ENCODE measurements at regions not wholly inside any gene's neighbourhood (a gene's known extent, or its start where the extent isn't known, plus 50 kb on each side); places are given as distances from the start of the nearest gene placed in this dataset.
"Not testable (repeated sequence)": the region's sequence is repeated elsewhere in the genome, so short reads cannot be mapped to it uniquely, and the experiment has no call there.

DNA sequence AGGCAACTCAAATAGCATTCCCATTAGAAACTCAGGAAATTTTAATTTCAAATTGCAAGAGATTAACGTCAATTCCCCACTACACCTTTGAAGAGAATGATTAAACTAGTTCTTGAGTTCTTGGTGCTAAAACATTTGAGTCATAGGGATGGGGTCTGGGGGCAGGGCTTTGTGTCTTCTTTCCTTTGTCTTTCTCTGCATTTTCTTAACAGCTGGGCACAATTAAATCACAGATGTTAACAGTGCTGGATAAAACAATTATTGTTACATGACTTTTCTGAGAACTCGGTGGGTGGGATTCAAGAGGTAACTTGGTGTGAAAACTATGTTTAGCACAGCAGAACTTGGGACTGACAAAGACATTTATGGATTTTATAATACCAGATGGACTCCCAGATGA is 351.9 kb upstream of the TNC start:
- TF ChIP-seq, protein P1, sequence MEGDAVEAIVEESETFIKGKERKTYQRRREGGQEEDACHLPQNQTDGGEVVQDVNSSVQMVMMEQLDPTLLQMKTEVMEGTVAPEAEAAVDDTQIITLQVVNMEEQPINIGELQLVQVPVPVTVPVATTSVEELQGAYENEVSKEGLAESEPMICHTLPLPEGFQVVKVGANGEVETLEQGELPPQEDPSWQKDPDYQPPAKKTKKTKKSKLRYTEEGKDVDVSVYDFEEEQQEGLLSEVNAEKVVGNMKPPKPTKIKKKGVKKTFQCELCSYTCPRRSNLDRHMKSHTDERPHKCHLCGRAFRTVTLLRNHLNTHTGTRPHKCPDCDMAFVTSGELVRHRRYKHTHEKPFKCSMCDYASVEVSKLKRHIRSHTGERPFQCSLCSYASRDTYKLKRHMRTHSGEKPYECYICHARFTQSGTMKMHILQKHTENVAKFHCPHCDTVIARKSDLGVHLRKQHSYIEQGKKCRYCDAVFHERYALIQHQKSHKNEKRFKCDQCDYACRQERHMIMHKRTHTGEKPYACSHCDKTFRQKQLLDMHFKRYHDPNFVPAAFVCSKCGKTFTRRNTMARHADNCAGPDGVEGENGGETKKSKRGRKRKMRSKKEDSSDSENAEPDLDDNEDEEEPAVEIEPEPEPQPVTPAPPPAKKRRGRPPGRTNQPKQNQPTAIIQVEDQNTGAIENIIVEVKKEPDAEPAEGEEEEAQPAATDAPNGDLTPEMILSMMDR (conservative IDR thresholded peaks at IDR 0.05; ENCODE audit: low read depth, low read length): no peak
- DNase-seq (ENCODE audit: low read depth): no peak
- no peak overlapping the region for H3K4me3 ChIP-seq (ENCODE audit: low read length)

DNA sequence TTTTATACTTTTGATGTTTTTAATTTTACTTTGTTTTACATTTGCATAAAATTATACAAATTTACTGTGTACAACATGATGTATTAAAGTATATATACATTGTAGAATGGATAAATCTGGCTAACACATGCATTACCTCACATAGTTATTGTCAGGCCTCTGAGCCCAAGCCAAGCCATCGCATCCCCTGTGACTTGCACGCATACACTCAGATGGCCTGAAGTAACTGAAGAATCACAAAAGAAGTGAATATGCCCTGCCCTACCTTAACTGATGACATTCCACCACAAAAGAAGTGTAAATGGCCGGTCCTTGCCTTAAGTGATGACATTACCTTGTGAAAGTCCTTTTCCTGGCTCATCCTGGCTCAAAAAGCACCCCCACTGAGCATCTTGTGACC is 355.1 kb upstream of the TNC start:
- not testable (repeated sequence) for H3K4me3 ChIP-seq (ENCODE audit: low read length); DNase-seq (ENCODE audit: low read depth)

DNA sequence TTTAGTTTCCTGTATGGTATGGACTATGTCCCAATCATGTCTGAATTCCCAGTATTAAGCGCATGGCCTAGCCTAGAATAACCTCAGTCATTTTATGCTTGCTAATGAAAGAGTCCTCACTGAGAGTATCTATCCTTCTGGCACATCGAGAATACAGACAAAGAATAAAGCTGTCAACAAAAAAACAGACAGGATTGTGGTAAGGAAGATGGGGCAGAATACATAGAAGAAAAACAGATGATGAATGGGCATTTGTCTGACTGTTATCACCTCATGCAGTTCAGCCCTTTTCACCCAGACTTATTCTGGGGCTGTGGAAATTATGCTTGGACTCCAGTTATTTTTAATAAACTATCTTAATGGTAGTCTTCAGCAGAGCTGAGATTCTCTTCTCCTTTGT is 363.8 kb upstream of the TNC start:
- no peak overlapping the region for H3K4me3 ChIP-seq (ENCODE audit: low read length)
- TF ChIP-seq, protein P1 (conservative IDR thresholded peaks at IDR 0.05; ENCODE audit: low read depth, low read length): no peak
- no peak for DNase-seq (ENCODE audit: low read depth)

DNA sequence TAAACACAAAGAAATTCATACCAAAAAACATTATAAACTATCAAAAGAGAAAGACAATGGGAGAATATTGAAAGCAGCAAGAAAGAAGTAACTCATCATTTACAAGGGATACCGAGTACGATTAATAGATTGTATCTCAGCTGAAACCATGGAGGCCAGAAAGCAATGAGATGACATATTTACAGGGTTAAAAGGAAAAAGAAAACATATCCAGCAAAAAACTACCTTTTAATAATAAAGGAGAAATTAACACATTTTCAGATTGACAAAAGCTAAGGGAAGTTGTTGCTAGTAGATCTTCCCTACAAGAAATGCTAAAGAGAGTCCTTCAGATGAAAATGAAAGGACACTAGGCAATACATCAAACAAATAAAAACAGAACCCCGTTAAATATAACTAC is 364.8 kb upstream of the TNC start:
- no peak for DNase-seq (ENCODE audit: low read depth)
- TF ChIP-seq, protein P1 (conservative IDR thresholded peaks at IDR 0.05; ENCODE audit: low read depth, low read length): no peak
- H3K4me3 ChIP-seq (ENCODE audit: low read length): no peak overlapping the region

DNA sequence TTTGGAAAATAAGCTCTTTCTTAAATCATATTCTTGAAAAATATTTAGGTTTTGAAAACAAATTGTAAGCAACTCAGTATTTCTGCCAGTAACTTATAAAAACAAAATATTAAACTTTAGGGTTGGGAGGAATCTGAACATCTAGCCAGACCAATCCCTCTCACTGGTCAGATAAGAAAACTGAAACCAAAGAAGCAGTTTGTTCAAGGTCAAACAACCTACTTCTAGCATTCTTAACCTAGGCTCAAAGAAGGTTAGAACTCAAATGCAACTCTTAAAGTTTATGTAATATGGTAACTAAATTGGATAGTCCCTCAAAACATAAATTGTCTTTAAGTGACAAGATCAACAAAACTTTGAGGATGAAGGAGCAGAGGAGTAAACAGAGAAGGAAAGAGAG is 374.9 kb upstream of the TNC start:
- DNase-seq (ENCODE audit: low read depth): no peak
- no peak overlapping the region for H3K4me3 ChIP-seq (ENCODE audit: low read length)
- TF ChIP-seq, protein P1 (conservative IDR thresholded peaks at IDR 0.05; ENCODE audit: low read depth, low read length): no peak

DNA sequence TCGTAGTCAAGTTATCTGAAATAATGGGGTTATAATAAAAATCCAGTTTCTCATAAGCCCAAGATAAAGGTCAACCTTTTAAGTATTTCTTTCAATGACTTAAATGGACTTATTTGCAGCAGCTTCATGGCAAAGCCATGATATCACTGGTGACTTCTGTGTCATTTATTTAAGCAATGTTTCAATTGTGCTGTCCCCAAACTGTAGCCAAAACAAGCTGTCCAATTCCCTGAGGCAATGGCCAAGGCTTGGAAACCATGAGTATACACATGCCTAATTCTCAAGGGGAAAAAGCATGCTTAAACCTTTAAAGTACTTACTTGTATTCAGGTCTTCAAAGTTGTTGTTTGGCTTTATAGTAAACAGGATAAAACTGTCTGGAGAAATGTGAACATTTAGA is 376.4 kb upstream of the TNC start:
- no peak for DNase-seq (ENCODE audit: low read depth)
- TF ChIP-seq, protein P1 (conservative IDR thresholded peaks at IDR 0.05; ENCODE audit: low read depth, low read length): no peak
- H3K4me3 ChIP-seq (ENCODE audit: low read length): no peak overlapping the region

DNA sequence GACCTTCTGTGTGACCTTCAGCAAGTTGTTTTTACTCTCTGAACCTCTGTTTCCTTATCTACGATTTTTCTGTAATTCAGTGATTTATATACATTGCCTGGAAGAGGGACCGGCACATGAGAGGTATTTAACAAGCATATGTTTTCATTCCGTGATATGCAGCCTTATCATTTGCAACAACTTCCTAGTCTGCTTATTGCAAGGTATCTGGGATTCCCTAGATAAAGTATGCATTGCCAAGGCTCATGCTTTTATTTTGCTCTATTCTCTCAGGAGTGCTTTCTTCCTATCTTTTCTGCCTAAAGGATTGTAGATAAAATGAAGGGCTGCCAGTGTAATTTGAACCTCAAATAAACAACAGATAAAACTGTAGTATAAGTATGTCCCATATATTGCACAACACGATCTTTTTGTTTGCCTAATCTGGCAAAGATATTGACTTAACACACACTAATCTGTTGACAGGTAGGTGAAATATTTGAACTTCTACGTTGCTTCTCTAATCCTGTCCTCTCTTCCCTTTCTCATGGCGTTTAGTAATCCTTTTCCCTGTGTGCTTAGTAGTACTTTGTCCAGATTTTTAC is 377.2 kb upstream of the TNC start:
- H3K4me3 ChIP-seq (ENCODE audit: low read length): no peak overlapping the region
- TF ChIP-seq, protein P1 (conservative IDR thresholded peaks at IDR 0.05; ENCODE audit: low read depth, low read length): no peak
- no peak for DNase-seq (ENCODE audit: low read depth)

DNA sequence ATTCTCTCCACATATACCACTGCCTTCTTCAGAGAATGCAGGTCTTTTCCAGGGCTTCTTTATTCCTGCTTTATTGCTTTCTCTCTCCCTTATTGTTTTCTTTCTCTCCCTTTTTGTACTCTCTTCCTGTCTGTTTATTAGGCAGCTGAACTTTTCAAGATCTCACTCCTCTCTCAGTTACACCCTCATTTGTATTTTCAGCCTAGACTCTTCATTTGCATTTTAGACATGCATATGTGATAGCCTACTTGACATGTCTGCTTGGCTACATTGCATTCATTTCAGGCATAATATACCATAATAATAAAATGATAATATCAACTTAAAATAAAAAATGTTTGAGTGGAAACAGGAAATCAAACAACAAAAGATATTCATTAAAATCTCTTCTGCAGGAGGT is 377.9 kb upstream of the TNC start:
- TF ChIP-seq, protein P1 (conservative IDR thresholded peaks at IDR 0.05; ENCODE audit: low read depth, low read length): no peak
- no peak for DNase-seq (ENCODE audit: low read depth)
- H3K4me3 ChIP-seq (ENCODE audit: low read length): no peak overlapping the region

Measured in retinal pigment epithelial cell (primary cell).